ENCODE measurements at regions not wholly inside any gene's neighbourhood (a gene's known extent, or its start where the extent isn't known, plus 50 kb on each side); places are given as distances from the start of the nearest gene placed in this dataset.

DNA sequence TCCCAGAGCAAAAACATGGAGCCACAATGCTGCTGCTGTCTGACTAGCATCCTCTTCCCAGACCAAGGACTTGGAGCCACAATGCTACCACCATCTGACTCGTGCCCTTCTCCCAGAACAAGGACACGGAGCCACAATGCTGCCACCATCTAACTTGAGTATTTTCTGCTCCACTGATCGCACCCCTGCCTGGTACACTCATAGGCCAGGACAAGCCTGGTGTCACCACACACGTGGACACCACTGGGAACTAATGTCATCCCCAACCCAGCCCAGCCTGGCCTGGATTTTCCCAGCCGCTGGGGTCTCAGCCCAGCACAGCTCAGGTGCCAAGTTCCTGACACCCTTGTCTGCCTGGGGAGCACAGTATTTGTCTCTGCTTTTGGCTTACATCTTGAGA is 52.7 kb upstream of the GRIP2 start:
- no peaks in the 10 kb centered on the region for H3K79me2 ChIP-seq (ENCODE audit: control insufficient read depth in 1 of 2, insufficient read depth in 2 of 2, low read length in 2 of 2)
- no peak overlapping the region for H2AK5ac ChIP-seq (ENCODE audit: low read depth, low read length)
- H3K56ac ChIP-seq (replicated peaks; ENCODE audit: insufficient read length, low read depth, low read length), result no peak overlapping the region
- no peak overlapping the region for H2BK5ac ChIP-seq (ENCODE audit: low read depth, low read length)
- H2BK20ac ChIP-seq (ENCODE audit: low read length), result no peak overlapping the region
- H2AFZ ChIP-seq (ENCODE audit: low read length), result no peak overlapping the region
- no peak overlapping the region for H3K18ac ChIP-seq (ENCODE audit: extremely low read depth, low read length)
- ChIA-PET POLR2A (ENCODE audit: partially characterized antibody) (no interaction called here), CTCF (ENCODE audit: partially characterized antibody) (interaction anchor here (0.9 to 3.5 kb wide), 2 partner anchors 33 to 44 kb away, joined by 3 to 13 read pairs; no protein-coding TSS in a partner anchor)
- H3K4ac ChIP-seq (replicated peaks; ENCODE audit: insufficient read length, low read depth, low read length), result no peak overlapping the region
- H4K8ac ChIP-seq (ENCODE audit: extremely low read depth, insufficient read depth, low read length), result peak overlapping the region; percentile 36; the same call in 1 of the 2 replicates
- H3K9me3 ChIP-seq (ENCODE audit: insufficient read depth in 2 of 2, low read depth in 1 of 2, low read length in 1 of 2), result no peaks in the 10 kb centered on the region
- H3K4me3 ChIP-seq (ENCODE audit: extremely low read depth in 1 of 4, insufficient read depth in 2 of 4, low read depth in 3 of 4, low read length in 4 of 4), result no peak overlapping the region
- H2BK12ac ChIP-seq (ENCODE audit: low read depth, low read length), result no peak overlapping the region
- DNase-seq (ENCODE audit: low read depth in 1 of 2, low spot score in 2 of 2) (no peak), FAIRE-seq (no peak)
- H3K79me1 ChIP-seq (ENCODE audit: low read depth, low read length), result peaks cover under 1% of the 10 kb centered on the region; the same call in 1 of the 2 replicates
- no peak overlapping the region for H4K91ac ChIP-seq (replicated peaks; ENCODE audit: insufficient read length, low read length)
- no peak overlapping the region for H2BK120ac ChIP-seq (replicated peaks; ENCODE audit: low read depth, low read length)
- H4K20me1 ChIP-seq (replicated peaks in 1 of 2; ENCODE audit: control insufficient read depth in 1 of 2, insufficient read depth in 2 of 2, low read length in 2 of 2), result peaks cover 2 to 6% of the 10 kb centered on the region in 2 experiments
- H3K27ac ChIP-seq (ENCODE audit: low read depth, low read length), result no peak overlapping the region
- no peak overlapping the region for H4K5ac ChIP-seq (ENCODE audit: insufficient read length, low read depth, low read length)
- no peak overlapping the region for H3K4me2 ChIP-seq (ENCODE audit: insufficient read depth in 1 of 2, low read depth in 2 of 2, low read length in 2 of 2)
- H3K23me2 ChIP-seq (ENCODE audit: low read depth, low read length), result no peaks in the 10 kb centered on the region
- H3K23ac ChIP-seq (ENCODE audit: insufficient read length), result no peak overlapping the region
- H3K9ac ChIP-seq (replicated peaks in 1 of 4; ENCODE audit: extremely low read depth in 1 of 4, low read depth in 3 of 4, low read length in 3 of 4), result no peak overlapping the region
- H3K14ac ChIP-seq (ENCODE audit: insufficient read length), result no peak overlapping the region
- no peaks in the 10 kb centered on the region for H3K36me3 ChIP-seq (ENCODE audit: control insufficient read depth in 2 of 4, insufficient read depth in 4 of 4, low read length in 3 of 4)
- H3K27me3 ChIP-seq (replicated peaks in 1 of 4; ENCODE audit: control insufficient read depth in 3 of 4, extremely low read depth in 1 of 4, insufficient read depth in 3 of 4, low read length in 3 of 4), result no peaks in the 10 kb centered on the region
- H2BK15ac ChIP-seq (ENCODE audit: low read length), result no peak overlapping the region
- WGBS, 2 experiments (ENCODE audit: extremely low coverage in 1 of 2, insufficient coverage in 1 of 2, insufficient read length in 1 of 2, insufficient replicate concordance in 2 of 2, low coverage in 1 of 2, low lambda C conversion rate in 2 of 2, missing lambda C conversion rate in 1 of 2), result 87% methylated on average over 5 of the region's 5 CpGs; no CpG with 5 or more reads in 1 of the 2 experiments
- peaks cover 0 to 2% (median 0%) of the 10 kb centered on the region in 4 experiments; a peak in 2 of 7 replicates for H3K4me1 ChIP-seq (replicated peaks in 1 of 4; ENCODE audit: control insufficient read depth in 3 of 4, insufficient read depth in 4 of 4, low read length in 3 of 4)
- no peak for TF ChIP-seq FOSL1 (IDR thresholded peaks at IDR 0.05; ENCODE audit: insufficient read depth, low read depth, low read length)
- TF ChIP-seq PHF8 (conservative IDR thresholded peaks at IDR 0.05; ENCODE audit: low read depth, low read length), result no peak
- TF ChIP-seq CHD1 (IDR thresholded peaks at IDR 0.05; ENCODE audit: low read depth, low read length), result no peak
- no peak for TF ChIP-seq ZNF274 (IDR thresholded peaks at IDR 0.05; ENCODE audit: borderline replicate concordance, extremely low read depth, low read length)
- no peak for TF ChIP-seq TAF1 (IDR thresholded peaks at IDR 0.05; ENCODE audit: low read depth, low read length)
- TF ChIP-seq RFX5 (IDR thresholded peaks at IDR 0.05; ENCODE audit: borderline replicate concordance, low read depth, low read length), result no peak
- no peak for TF ChIP-seq BCL11A (IDR thresholded peaks at IDR 0.05; ENCODE audit: low read depth in 2 of 2, low read length in 2 of 2)
- no peak for TF ChIP-seq TAF7 (optimal IDR thresholded peaks at IDR 0.05; ENCODE audit: borderline replicate concordance, low read depth, low read length)
- TF ChIP-seq, protein P1, sequence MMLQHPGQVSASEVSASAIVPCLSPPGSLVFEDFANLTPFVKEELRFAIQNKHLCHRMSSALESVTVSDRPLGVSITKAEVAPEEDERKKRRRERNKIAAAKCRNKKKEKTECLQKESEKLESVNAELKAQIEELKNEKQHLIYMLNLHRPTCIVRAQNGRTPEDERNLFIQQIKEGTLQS (IDR thresholded peaks at IDR 0.05; ENCODE audit: insufficient read depth, low read depth, low read length), result no peak
- no peak for TF ChIP-seq EP300 (IDR thresholded peaks at IDR 0.05; ENCODE audit: borderline replicate concordance in 1 of 2, low read depth in 2 of 2, low read length in 2 of 2)
- TF ChIP-seq GABPA (IDR thresholded peaks at IDR 0.05; ENCODE audit: borderline replicate concordance, insufficient read depth, low read length), result no peak
- TF ChIP-seq, protein P2, sequence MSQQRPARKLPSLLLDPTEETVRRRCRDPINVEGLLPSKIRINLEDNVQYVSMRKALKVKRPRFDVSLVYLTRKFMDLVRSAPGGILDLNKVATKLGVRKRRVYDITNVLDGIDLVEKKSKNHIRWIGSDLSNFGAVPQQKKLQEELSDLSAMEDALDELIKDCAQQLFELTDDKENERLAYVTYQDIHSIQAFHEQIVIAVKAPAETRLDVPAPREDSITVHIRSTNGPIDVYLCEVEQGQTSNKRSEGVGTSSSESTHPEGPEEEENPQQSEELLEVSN (IDR thresholded peaks at IDR 0.05), result no peak
- no peak for TF ChIP-seq SP4 (IDR thresholded peaks at IDR 0.05; ENCODE audit: low read length)

Data from H1 (cell line).